GM19099 (cell line): ENCODE measurements at regions not wholly inside any gene's neighbourhood (a gene's known extent, or its start where the extent isn't known, plus 50 kb on each side); places are given as distances from the start of the nearest gene placed in this dataset.

Experiments
- POLR2A ChIP-seq: IDR thresholded peaks from 3 replicates; pipeline ENCODE4 v1.6.1; 2011; ENCODE audit warnings: low read depth; ENCODE audit not compliant: insufficient read length; ENCODE audit errors: extremely low read depth

- no peak for TF ChIP-seq POLR2A
Observed at GRCh38 chr2:121008975-121009374, 273.3 kb downstream of the GLI2 start.

- no peak for TF ChIP-seq POLR2A
Observed at GRCh38 chr2:121010998-121011397, 274.0 kb downstream of the TFCP2L1 start.

- no peak for TF ChIP-seq POLR2A
Observed at GRCh38 chr2:121014876-121015275, 270.1 kb downstream of the TFCP2L1 start.

GRCh38 chr2:121015971-121016485, 269.0 kb downstream of the TFCP2L1 start:
- TF ChIP-seq POLR2A, result no peak

GRCh38 chr2:121017396-121017795, 267.6 kb downstream of the TFCP2L1 start:
- no peak for TF ChIP-seq POLR2A

GRCh38 chr2:121018136-121019061, 266.6 kb downstream of the TFCP2L1 start:
- TF ChIP-seq POLR2A, result no peak

- TF ChIP-seq POLR2A, result no peak
Observed at GRCh38 chr2:121019071-121019470, 265.9 kb downstream of the TFCP2L1 start.

GRCh38 chr2:121019756-121020155, 265.2 kb downstream of the TFCP2L1 start:
- no peak for TF ChIP-seq POLR2A

- no peak for TF ChIP-seq POLR2A
Observed at GRCh38 chr2:121021685-121022084, 263.3 kb downstream of the TFCP2L1 start.

- no peak for TF ChIP-seq POLR2A
Observed at GRCh38 chr2:121028577-121028976, 256.4 kb downstream of the TFCP2L1 start.

- no peak for TF ChIP-seq POLR2A
Observed at GRCh38 chr2:121030523-121030922, 254.5 kb downstream of the TFCP2L1 start.

- no peak for TF ChIP-seq POLR2A
Observed at GRCh38 chr2:121031568-121032340, 253.2 kb downstream of the TFCP2L1 start.

- TF ChIP-seq POLR2A, result no peak
Observed at GRCh38 chr2:121033461-121033996, 251.5 kb downstream of the TFCP2L1 start.

GRCh38 chr2:121034551-121034950, 250.5 kb downstream of the TFCP2L1 start:
- TF ChIP-seq POLR2A, result no peak

- no peak for TF ChIP-seq POLR2A
Observed at GRCh38 chr2:121036226-121036692, 248.7 kb downstream of the TFCP2L1 start.
